GM18867 (cell line): ENCODE measurements at regions not wholly inside any gene's neighbourhood (a gene's known extent, or its start where the extent isn't known, plus 50 kb on each side); places are given as distances from the start of the nearest gene placed in this dataset.

Experiments
- ATAC-seq: cut with Tn5 transposase; IDR thresholded peaks from one replicate; pipeline ENCODE4 v1.9.1; 2021; ENCODE audit warnings: mild to moderate bottlenecking, moderate library complexity; ENCODE audit not compliant: unreplicated experiment

DNA sequence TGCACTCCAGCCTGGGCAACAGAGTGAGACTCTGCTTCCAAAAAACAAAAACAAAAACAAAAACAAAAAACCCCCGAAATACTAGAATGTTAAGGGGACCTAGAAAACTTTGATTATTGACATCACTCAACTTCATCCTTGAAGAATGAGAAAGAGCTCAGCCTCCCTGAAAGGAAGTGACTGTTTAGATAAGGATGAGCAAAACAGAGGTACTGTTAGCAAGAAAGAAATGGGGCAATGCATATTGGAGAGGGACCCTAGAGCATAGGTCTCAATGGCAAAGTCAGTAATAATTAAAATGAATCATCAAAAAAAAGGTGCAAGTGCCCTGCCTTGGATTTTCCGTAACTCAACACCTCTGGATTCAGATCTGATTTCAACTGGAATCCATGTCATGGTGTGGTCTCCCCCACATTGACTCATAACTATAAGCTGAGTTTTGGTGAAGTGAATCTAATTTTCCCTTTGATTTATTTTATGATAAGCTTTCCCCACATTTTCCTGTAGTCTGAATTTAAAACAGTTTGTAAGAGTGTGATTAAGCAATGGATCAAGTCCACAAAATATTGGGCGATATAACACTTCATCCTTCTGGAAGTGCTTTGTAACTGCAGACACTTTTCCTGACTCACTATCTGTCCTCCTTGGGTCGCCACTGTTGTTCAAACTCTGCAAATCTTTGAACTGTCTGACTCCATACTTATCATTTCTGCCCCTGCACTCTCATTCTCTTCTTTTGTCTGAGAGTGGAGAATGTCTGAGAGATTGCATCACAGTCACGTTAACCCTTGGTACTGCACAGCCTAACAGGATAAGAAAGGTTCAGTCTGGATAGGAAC lies 224.8 kb upstream of the LYZL1 start:
- no peak for ATAC-seq

DNA sequence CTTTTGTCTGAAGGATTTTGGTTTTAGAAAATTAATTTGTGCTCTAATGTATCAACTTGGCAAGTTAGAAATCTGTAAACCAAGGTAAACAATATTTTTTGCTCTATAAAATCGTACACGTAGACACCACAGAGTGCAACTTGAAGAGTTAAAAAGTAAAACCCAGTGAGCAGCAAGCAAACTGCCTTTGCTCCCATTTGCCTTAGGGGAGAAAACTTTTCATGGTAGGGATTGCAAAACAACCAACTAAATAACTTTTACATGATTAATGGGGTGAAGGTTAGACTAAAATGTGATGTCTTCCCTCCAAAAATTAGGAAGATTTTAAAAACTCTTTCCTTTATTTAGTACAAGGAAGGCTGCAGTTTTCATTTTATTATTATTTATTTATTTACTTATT lies 224.2 kb upstream of the LYZL1 start:
- no peak for ATAC-seq

- no peak for ATAC-seq
Observed at GRCh38 chr10:29067161-29067560, 221.7 kb upstream of the LYZL1 start.

GRCh38 chr10:29067628-29068027 lies 221.2 kb upstream of the LYZL1 start:
- no peak for ATAC-seq

- no peak for ATAC-seq
Observed at GRCh38 chr10:29068302-29068701, 220.6 kb upstream of the LYZL1 start.

DNA sequence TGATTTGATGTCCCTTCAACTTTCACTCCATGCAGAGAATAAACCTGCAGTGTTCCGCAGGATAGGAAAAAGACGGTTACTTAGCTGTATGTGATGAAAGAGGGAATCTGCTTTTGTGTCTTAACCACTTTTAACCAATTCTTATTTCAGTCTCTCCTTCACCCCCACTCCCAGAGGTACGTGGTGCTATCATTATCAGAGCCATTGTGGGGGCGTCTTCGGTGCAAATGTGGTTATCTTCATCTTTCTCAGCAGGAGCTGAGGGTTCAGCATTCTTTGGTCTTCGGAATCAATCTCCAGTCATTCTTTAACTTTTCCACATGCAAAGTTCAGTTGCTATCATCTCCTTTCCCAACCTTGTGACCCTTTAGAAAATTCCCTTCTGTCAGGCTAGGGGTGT lies 219.9 kb upstream of the LYZL1 start:
- no peak for ATAC-seq

DNA sequence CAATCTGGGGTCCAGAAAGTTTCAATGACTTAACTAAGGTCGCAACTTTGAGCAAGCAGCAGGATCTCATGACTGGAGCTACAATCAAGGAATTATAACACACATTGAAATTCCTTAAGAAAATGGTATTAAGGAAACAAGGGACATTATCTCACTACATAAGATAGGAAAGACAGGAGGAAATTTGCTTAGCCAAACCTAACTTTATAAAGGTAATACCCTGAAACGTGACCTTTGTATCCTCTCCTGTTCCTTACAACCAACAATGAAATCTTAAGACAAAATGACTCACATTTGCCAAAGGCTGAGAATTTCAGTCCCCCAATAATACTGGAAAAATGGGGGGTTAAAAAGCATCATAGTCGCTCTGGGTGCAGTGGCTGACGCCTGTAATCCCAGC lies 218.9 kb upstream of the LYZL1 start:
- no peak for ATAC-seq

DNA sequence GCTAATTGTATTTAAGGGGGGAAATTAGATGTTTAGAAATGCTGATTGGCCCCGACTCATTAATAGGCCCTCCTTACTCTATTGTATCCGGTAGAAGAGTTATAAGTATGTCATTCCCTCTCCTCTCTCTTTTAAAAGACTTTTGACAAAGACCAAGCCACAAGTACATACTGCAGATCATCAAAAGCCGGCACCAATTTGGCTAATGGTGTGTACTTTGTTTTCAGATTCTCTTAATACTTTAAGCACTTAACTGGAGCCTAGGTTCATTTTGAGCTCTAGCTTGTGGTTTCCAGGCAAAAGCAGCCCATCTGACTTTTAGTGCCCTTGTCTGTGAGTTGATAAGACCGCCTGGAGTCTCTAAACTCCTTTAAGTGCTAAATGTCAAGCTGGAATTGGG lies 210.0 kb upstream of the LYZL1 start:
- no peak for ATAC-seq

DNA sequence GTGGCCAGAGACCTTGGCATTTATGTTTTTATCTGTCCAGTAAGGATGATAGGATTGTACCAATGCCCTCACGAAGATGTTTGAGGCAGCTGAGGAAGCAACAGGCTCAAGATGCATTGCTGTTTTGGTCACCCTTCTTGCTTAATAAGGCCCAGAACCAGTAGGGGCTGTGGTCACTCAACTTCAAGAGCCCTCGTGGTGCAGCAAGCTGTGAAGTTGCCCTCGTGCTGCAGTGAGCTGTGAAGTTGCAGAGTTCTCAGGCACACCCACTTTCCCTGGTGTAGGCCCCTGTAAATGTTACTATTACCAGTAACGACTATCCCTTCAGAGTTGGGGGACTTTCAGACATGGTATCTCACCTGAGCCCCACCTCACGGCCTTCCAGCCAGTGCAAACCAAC lies 207.6 kb upstream of the LYZL1 start:
- ATAC-seq, result no peak

GRCh38 chr10:29081951-29082685 lies 206.8 kb upstream of the LYZL1 start:
- ATAC-seq, result no peak

DNA sequence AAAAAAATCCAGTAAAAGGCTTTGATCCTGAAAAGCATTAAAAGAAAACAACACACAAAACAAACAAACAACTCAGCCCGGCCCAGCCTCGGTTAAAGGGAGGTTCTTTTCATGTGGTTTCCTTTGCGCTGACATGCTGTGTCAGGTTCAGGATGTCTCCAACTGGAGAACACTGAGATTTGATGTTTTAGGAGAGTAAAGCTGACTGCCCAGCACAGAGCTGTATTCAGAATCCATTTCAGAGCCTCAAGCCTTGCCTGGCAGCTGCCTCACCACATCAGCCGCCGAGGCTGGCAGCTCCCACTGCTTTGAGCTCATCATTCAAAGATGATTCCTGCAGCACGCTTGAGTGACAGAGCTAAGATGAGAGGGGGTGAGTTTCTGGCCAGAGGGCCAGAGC lies 205.8 kb upstream of the LYZL1 start:
- ATAC-seq, result no peak

DNA sequence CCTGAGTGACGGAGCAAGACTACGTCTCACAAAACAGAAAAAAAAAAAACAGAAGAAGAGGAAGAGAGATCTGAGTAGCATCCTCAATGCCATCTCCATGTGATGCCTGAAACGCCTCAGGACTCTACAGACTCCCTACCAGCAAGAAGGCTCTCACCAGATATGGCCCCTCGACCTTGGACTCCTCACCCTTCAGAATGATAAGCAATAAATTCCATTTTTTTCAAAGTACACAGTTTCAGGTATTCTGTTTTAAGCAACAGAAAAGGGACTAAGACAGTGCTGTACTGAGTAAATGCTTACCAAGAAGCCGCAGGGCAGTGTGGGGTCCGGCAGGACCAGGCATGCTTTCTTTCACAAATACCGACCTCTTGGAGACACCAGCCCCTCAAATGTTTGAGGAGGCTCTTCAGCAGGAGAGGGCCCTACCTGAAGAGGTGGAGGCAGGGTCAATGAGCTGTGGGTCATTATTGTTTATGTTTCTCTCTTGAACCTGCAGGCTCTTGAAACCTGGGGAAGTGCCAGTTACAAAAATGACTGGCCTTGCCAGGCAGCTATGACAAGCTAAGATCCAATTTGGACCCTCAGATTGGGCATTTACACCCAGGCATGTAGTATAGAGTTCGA lies 204.1 kb upstream of the LYZL1 start:
- no peak for ATAC-seq

GRCh38 chr10:29089091-29089490 lies 199.8 kb upstream of the LYZL1 start:
- no peak for ATAC-seq

DNA sequence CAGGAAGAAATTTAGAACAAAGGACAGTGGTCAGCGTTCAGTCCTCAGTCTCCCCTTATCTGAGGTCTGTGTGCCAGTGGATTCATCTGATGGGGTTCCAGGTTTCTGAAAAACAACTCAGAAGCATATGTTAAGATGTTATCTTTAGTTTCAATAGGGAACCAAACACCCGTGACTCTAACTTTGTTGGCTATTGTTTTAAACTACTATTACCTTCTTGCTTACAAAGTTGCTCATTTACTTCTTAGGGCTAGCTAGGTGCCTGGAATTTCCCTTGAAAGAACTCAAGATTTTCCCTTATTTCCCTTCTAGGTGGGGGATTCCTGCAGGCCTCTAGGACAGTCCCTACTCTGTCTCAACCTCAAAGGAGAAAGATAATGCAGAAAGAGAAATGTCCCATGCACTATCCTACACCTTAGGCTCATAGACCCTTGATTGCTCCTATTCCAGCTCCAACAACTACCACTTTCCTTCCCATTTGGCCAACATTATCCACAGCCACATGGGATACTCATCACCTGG lies 192.5 kb upstream of the LYZL1 start:
- no peak for ATAC-seq

DNA sequence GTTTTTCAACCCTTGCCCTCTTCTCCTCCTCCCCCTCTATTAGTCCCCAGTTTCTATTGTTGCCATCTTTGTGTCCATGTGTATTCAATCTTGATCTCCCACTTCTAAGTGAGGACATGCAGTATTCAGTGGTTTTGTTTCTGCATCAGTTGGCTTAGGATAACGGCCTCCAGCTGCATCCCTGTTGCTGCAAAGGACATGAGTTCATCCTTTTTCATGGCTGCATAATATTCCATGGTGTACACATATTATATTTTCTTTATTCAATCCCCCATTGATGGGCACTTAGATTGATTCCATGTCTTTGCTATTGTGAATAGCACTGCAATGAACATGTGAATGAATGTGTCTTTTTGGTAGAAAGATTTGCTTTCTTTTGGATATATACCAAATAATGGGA lies 190.4 kb upstream of the LYZL1 start:
- no peak for ATAC-seq

- ATAC-seq, result no peak
Observed at GRCh38 chr10:29099001-29099400, 189.9 kb upstream of the LYZL1 start.

DNA sequence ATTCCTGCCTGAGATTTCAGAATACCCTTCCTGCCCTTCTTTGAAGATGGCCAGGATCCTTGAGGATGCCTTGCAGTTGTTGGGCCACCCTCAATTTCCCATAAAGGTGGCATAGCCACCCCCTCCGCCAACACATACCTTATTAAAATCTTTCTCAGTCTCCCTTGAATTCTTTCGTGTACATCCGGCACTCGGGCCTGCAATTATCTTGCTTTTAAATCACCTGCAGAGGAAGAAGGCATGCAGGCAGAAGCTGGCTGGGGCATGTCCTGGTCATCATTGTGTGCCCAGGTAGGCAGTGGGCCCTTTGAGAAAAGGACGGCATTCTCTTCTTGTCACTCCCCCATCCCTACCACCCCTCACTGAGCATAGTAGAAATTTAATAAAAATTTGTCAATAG lies 189.5 kb upstream of the LYZL1 start:
- no peak for ATAC-seq

DNA sequence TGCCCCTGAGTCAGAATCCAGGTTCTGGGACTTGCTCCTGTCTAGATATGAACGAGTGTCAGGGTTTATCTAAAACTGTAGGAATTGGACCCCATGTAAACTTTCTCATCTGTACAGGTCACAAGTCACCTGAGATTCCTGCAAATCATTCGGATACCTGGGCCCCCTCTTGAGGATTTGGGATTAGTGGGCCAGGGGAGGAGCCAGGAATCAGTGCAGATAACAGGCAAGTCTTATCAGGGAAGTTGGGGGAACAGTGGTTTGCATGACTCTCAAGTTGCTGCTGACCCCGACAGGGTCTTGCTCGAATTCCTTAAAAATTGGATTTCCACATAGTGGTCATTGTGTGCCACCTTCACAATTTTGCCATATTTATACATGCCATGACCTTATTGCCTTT lies 188.4 kb upstream of the LYZL1 start:
- ATAC-seq, result no peak

GRCh38 chr10:29102233-29102632 lies 186.6 kb upstream of the LYZL1 start:
- no peak for ATAC-seq

DNA sequence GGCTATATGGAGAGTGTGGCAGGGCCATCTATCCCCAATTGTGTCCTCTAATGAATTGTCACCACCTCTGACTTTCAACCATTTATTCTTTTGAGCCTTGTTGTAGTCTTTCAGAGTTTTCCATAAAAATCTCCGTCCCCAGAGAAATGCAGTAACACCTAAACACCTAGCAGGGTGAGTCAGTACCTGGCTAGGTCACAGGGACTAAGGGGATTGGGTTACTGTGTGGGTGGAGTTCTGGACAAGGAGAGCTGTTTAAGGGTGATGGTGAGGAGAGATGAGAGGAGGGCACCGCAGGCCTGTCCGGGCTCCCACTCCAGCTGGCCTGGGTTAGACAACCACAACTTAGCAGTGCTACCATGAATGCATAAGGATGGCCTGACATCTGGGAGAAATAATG lies 186.2 kb upstream of the LYZL1 start:
- no peak for ATAC-seq

- ATAC-seq, result no peak
Observed at GRCh38 chr10:29104661-29105399, 184.0 kb upstream of the LYZL1 start.
